ENCODE measurements at regions not wholly inside any gene's neighbourhood (a gene's known extent, or its start where the extent isn't known, plus 50 kb on each side); places are given as distances from the start of the nearest gene placed in this dataset.

DNA sequence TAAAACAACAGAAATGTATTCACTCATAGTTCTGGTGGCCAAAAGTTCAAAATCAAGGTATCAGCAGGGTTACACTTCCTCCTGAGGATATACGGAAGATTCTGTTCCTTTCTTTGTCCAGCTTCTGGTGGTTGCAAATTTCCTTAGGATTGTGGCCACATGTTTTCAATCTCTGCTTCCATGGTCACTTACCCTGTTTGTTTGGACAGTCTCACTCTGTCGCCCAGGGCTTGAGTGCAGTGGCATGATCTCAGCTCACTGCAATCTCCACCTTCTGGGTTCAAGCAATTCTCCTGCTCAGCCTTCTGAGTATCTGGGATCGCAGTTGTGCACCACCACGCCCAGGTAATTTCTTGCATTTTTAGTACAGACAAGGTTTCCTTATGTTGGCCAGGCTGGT lies 534.3 kb downstream of the KCNA4 start:
- TF ChIP-seq, protein P1, sequence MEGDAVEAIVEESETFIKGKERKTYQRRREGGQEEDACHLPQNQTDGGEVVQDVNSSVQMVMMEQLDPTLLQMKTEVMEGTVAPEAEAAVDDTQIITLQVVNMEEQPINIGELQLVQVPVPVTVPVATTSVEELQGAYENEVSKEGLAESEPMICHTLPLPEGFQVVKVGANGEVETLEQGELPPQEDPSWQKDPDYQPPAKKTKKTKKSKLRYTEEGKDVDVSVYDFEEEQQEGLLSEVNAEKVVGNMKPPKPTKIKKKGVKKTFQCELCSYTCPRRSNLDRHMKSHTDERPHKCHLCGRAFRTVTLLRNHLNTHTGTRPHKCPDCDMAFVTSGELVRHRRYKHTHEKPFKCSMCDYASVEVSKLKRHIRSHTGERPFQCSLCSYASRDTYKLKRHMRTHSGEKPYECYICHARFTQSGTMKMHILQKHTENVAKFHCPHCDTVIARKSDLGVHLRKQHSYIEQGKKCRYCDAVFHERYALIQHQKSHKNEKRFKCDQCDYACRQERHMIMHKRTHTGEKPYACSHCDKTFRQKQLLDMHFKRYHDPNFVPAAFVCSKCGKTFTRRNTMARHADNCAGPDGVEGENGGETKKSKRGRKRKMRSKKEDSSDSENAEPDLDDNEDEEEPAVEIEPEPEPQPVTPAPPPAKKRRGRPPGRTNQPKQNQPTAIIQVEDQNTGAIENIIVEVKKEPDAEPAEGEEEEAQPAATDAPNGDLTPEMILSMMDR (IDR thresholded peaks at IDR 0.05; ENCODE audit: unreplicated experiment in 3 of 3) = no peak
- H3K4me1 Mint-ChIP-seq = no peaks in the 10 kb centered on the region
- H3K27ac Mint-ChIP-seq = no peak overlapping the region
- no peak overlapping the region for H3K4me3 Mint-ChIP-seq
- no peaks in the 10 kb centered on the region for H3K27me3 Mint-ChIP-seq (ENCODE audit: low read depth)
- no peaks in the 10 kb centered on the region for H3K36me3 Mint-ChIP-seq (ENCODE audit: low read depth)
- no peaks in the 10 kb centered on the region for H3K9me3 Mint-ChIP-seq

DNA sequence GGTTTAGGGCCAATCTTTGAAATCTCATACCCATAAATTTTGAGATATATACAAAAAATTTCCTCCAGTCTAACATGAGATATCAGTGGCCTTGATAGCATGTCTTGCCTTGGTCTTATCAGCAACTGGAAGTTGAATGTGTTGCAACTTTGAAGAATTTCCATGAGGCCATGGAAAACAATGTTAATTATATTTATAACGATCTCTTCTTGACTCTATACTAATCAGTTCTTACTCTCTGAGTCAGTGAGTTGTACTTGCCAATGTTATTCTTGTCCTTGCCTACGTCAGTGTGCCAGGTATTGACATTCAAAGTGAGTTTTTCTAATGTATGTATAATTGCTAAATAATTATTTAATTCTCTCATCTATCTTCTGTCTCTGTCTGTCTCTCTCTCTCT lies 535.1 kb downstream of the KCNA4 start:
- Mint-ChIP-seq H3K36me3 (ENCODE audit: low read depth) (no peaks in the 10 kb centered on the region), H3K27me3 (ENCODE audit: low read depth) (no peaks in the 10 kb centered on the region), H3K4me1 (no peaks in the 10 kb centered on the region), H3K27ac (no peak overlapping the region), H3K4me3 (no peak overlapping the region), H3K9me3 (no peaks in the 10 kb centered on the region)
- TF ChIP-seq, protein P1 (IDR thresholded peaks at IDR 0.05; ENCODE audit: unreplicated experiment in 3 of 3) = no peak

DNA sequence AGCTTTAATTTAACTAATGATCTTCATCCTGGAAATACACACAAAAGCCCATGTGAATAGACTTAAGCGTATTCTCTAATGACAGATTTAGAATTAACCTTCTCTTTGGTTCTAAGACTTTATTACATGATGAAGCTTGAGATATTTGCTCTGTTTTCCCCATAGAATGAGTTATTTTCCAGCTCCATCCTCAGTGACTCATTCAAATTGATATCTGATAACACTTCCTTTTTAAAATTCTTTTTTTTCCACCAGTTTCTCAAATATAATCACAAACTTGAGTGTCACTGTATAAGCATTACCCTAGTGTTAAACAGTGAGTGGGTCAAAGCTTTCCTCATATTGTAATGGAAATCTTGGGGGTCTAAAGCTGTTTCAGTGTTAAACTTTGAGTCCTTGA lies 535.8 kb downstream of the KCNA4 start:
- Mint-ChIP-seq H3K36me3 (ENCODE audit: low read depth) (no peaks in the 10 kb centered on the region), H3K27ac (no peak overlapping the region), H3K9me3 (no peaks in the 10 kb centered on the region), H3K27me3 (ENCODE audit: low read depth) (no peaks in the 10 kb centered on the region), H3K4me1 (no peaks in the 10 kb centered on the region), H3K4me3 (no peak overlapping the region)
- TF ChIP-seq, protein P1 (IDR thresholded peaks at IDR 0.05; ENCODE audit: unreplicated experiment in 3 of 3) = no peak

DNA sequence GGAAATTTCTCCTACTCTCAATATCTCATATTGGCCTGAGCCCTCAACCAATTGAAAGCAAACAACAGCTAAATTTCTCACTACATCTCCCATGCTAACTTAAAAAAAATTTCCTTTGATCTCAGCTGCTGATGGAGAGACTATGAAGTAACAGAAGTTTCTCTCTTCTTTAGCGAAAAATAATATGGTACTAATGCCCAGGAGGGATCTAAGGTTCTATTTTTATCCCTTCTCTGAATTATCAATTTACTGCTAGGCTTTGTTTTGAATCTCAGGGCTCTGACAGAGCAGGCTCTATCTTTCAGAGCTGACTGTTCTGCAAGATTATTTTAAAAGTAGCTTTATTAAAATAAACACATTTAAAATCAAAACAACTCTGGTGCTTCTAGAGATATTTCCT lies 558.6 kb downstream of the KCNA4 start:
- H3K4me1 Mint-ChIP-seq = no peaks in the 10 kb centered on the region
- H3K27ac Mint-ChIP-seq = no peak overlapping the region
- no peaks in the 10 kb centered on the region for H3K27me3 Mint-ChIP-seq (ENCODE audit: low read depth)
- H3K4me3 Mint-ChIP-seq = no peak overlapping the region
- H3K9me3 Mint-ChIP-seq = no peaks in the 10 kb centered on the region
- TF ChIP-seq, protein P1 (IDR thresholded peaks at IDR 0.05; ENCODE audit: unreplicated experiment in 3 of 3) = no peak
- no peaks in the 10 kb centered on the region for H3K36me3 Mint-ChIP-seq (ENCODE audit: low read depth)

DNA sequence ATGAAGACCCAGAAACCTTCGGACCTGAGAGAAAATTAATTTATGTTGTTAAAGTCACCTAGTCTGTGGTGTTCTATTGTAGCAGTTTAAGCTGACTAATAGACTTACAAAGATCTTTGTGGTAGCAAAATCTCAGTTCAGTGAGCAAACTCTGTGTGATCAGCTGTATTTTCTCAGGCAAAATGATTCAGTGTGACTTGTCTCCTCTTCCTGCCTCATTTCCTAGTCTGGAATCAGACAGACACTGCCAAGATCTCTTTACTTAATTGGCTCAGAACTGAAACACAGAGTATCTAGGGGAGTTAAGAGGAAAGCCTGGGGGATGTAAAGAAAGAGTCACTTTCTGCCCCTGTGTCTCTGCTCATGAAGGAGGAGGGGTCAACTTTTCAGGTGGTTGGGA lies 564.7 kb downstream of the KCNA4 start:
- no peaks in the 10 kb centered on the region for H3K36me3 Mint-ChIP-seq (ENCODE audit: low read depth)

More for the DNA sequence above, 564.7 kb downstream of the KCNA4 start:
- Mint-ChIP-seq H3K9me3 (no peaks in the 10 kb centered on the region), H3K4me3 (no peak overlapping the region), H3K27ac (peak overlapping the region; percentile 25 to 76 (median 38)), H3K4me1 (peaks cover 12% of the 10 kb centered on the region), H3K27me3 (ENCODE audit: low read depth) (no peaks in the 10 kb centered on the region)
- TF ChIP-seq, protein P1 (IDR thresholded peaks at IDR 0.05; ENCODE audit: unreplicated experiment in 3 of 3) = no peak
